DOHH2 (cell line): ENCODE measurements at regions not wholly inside any gene's neighbourhood (a gene's known extent, or its start where the extent isn't known, plus 50 kb on each side); places are given as distances from the start of the nearest gene placed in this dataset.

Experiments used
- H3F3A ChIP-seq: fragments of 200-600 bp; sonication (generic), shearing (Covaris generic); 2 replicates; pipeline ENCODE4 v1.6.0; 2016; ENCODE audit warnings: antibody characterized with exemption, mild to moderate bottlenecking; ENCODE audit not compliant: control insufficient read depth, insufficient read depth
- H3K27ac ChIP-seq: fragments of 200-600 bp; sonication (generic); 2 replicates; pipeline ENCODE4 v1.5.1; 2014; ENCODE audit warnings: low read depth, mild to moderate bottlenecking, low read length, moderate library complexity
- H3K27me3 ChIP-seq: fragments of 200-600 bp; sonication (generic); 2 replicates; pipeline ENCODE4 v1.6.1; 2014; ENCODE audit warnings: mild to moderate bottlenecking, low read length, mixed read lengths; ENCODE audit not compliant: control insufficient read depth
- H3K36me3 ChIP-seq: fragments of 200-600 bp; sonication (generic); 2 replicates; pipeline ENCODE4 v1.6.1; 2014; ENCODE audit warnings: mild to moderate bottlenecking, low read length, moderate library complexity, mixed read lengths; ENCODE audit not compliant: control insufficient read depth
- H3K4me1 ChIP-seq: fragments of 200-600 bp; sonication (generic); 2 replicates; pipeline ENCODE4 v1.6.1; 2014; ENCODE audit warnings: mild to moderate bottlenecking, low read length, mixed read lengths; ENCODE audit not compliant: control insufficient read depth
- H3K4me2 ChIP-seq: fragments of 200-600 bp; sonication (generic); 2 replicates; pipeline ENCODE4 v1.6.0; 2014; ENCODE audit warnings: mild to moderate bottlenecking, low read length, moderate library complexity
- H3K4me3 ChIP-seq: fragments of 200-600 bp; sonication (generic); 2 replicates; pipeline ENCODE4 v1.5.1; 2014; ENCODE audit warnings: mild to moderate bottlenecking, low read length, mixed read lengths
- H3K79me2 ChIP-seq: fragments of 200-600 bp; sonication (generic); 2 replicates; pipeline ENCODE4 v1.6.1; 2014; ENCODE audit warnings: mild to moderate bottlenecking, low read length, mixed read lengths; ENCODE audit not compliant: control insufficient read depth
- H3K9me2 ChIP-seq: fragments of 200-600 bp; sonication (generic); replicated peaks from 2 replicates; pipeline ENCODE4 v1.6.1; 2014; ENCODE audit warnings: mild to moderate bottlenecking, low read length, mixed read lengths; ENCODE audit not compliant: control insufficient read depth
- H3K9me3 ChIP-seq: fragments of 200-600 bp; sonication (generic); 2 replicates; pipeline ENCODE4 v1.6.1; 2014; ENCODE audit warnings: antibody characterized with exemption, low read length, mixed read lengths; ENCODE audit not compliant: control insufficient read depth, insufficient read depth
- H4K20me1 ChIP-seq: fragments of 200-600 bp; sonication (generic); 2 replicates; pipeline ENCODE4 v1.6.0; 2014; ENCODE audit warnings: low read depth, mild to moderate bottlenecking, antibody characterized with exemption, low read length, moderate library complexity; ENCODE audit not compliant: control insufficient read depth, insufficient read depth
- EZH2phosphoT487 ChIP-seq: fragments of 200-600 bp; sonication (generic); IDR thresholded peaks from 2 replicates; pipeline ENCODE4 v1.6.1; 2017; ENCODE audit warnings: borderline replicate concordance, mild to moderate bottlenecking, antibody characterized with exemption, low read length, moderate library complexity, mixed read lengths
- TF ChIP-seq, protein P1 (sequence below): fragments of 200-600 bp; sonication (generic); IDR thresholded peaks from one replicate; pipeline ENCODE4 v1.5.1; 2014; ENCODE audit warnings: antibody characterized with exemption, mild to moderate bottlenecking, low read depth, low read length; ENCODE audit not compliant: poor library complexity, severe bottlenecking

DNA sequence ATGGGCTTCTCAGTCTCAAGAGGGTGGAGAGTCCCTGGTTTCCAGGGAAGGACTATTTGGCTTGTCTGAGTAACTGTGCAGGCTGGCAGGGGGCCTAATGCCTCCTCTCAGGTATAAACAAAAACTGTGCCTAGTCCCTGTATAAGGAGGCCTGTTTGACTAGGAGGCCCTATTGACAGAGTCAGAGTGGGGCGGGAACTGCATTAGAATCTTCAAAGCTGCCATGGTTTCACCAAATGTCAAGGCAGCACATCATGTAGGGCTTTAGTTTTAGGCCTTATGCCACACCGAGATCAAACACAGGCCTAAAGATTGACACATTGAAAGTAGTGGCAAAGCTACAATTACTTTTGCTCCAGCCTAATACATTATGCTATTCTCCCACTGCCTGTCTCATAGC is 611.5 kb upstream of the B3GAT1 start:
- TF ChIP-seq, protein P1, sequence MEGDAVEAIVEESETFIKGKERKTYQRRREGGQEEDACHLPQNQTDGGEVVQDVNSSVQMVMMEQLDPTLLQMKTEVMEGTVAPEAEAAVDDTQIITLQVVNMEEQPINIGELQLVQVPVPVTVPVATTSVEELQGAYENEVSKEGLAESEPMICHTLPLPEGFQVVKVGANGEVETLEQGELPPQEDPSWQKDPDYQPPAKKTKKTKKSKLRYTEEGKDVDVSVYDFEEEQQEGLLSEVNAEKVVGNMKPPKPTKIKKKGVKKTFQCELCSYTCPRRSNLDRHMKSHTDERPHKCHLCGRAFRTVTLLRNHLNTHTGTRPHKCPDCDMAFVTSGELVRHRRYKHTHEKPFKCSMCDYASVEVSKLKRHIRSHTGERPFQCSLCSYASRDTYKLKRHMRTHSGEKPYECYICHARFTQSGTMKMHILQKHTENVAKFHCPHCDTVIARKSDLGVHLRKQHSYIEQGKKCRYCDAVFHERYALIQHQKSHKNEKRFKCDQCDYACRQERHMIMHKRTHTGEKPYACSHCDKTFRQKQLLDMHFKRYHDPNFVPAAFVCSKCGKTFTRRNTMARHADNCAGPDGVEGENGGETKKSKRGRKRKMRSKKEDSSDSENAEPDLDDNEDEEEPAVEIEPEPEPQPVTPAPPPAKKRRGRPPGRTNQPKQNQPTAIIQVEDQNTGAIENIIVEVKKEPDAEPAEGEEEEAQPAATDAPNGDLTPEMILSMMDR: no peak
- no peak for TF ChIP-seq EZH2phosphoT487
- no peak overlapping the region for H3K4me2 ChIP-seq
- no peaks in the 10 kb centered on the region for H3K9me3 ChIP-seq
- H3K27ac ChIP-seq: no peak overlapping the region
- H3K27me3 ChIP-seq: no peaks in the 10 kb centered on the region
- H3K36me3 ChIP-seq: no peaks in the 10 kb centered on the region
- H3K4me1 ChIP-seq: no peaks in the 10 kb centered on the region
- no peak overlapping the region for H3K4me3 ChIP-seq
- no peaks in the 10 kb centered on the region for H3K9me2 ChIP-seq
- no peaks in the 10 kb centered on the region for H4K20me1 ChIP-seq
- H3K79me2 ChIP-seq: no peaks in the 10 kb centered on the region
- no peaks in the 10 kb centered on the region for H3F3A ChIP-seq

- Histone ChIP-seq H3K9me2 (no peaks in the 10 kb centered on the region), H3K4me1 (no peaks in the 10 kb centered on the region), H3K4me3 (no peak overlapping the region), H3K36me3 (no peaks in the 10 kb centered on the region), H3K79me2 (no peaks in the 10 kb centered on the region), H3K4me2 (no peak overlapping the region), H4K20me1 (no peaks in the 10 kb centered on the region), H3K9me3 (no peaks in the 10 kb centered on the region), H3F3A (no peaks in the 10 kb centered on the region), H3K27me3 (no peaks in the 10 kb centered on the region), H3K27ac (no peak overlapping the region)
- TF ChIP-seq, protein P1: no peak
- TF ChIP-seq EZH2phosphoT487: no peak
Measured at GRCh38 chr11:135022454-135022853, 610.4 kb upstream of the B3GAT1 start.

DNA sequence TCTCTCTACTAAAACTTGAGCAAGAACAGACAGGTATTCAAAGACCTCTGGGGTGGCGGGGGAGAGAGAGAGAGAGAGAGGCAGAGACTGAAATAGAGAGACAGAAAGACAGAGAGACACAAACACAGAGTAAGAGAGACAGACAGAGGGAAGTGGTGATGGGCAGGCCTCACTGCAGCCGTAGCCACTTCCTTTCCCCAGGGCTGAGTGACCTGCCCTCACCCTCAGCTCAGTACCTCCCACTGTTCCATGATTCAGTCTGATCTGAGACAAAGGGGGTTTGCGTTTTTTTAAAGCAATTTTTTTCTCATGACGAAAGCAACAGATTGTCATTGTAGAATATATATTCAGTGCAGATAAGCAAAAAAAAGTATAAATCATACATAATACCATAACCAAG is 607.9 kb upstream of the B3GAT1 start:
- no peaks in the 10 kb centered on the region for H3F3A ChIP-seq
- H4K20me1 ChIP-seq: no peaks in the 10 kb centered on the region
- TF ChIP-seq, protein P1: no peak
- no peaks in the 10 kb centered on the region for H3K27me3 ChIP-seq
- no peaks in the 10 kb centered on the region for H3K4me1 ChIP-seq
- no peak overlapping the region for H3K27ac ChIP-seq
- H3K9me3 ChIP-seq: no peaks in the 10 kb centered on the region
- H3K9me2 ChIP-seq: no peaks in the 10 kb centered on the region
- H3K79me2 ChIP-seq: no peaks in the 10 kb centered on the region
- no peak overlapping the region for H3K4me3 ChIP-seq
- no peak overlapping the region for H3K4me2 ChIP-seq
- H3K36me3 ChIP-seq: no peaks in the 10 kb centered on the region
